ENCODE measurements at regions not wholly inside any gene's neighbourhood (a gene's known extent, or its start where the extent isn't known, plus 50 kb on each side); places are given as distances from the start of the nearest gene placed in this dataset.
"Not testable (repeated sequence)": the region's sequence is repeated elsewhere in the genome, so short reads cannot be mapped to it uniquely, and the experiment has no call there.

GRCh38 chr7:155239431-155240087 lies 58.1 kb upstream of the INSIG1 start:
- TF ChIP-seq CTCF, EP300 (IDR thresholded peaks at IDR 0.05): not testable (repeated sequence)

All from sigmoid colon (tissue), 4 donors.